ENCODE measurements at regions not wholly inside any gene's neighbourhood (a gene's known extent, or its start where the extent isn't known, plus 50 kb on each side); places are given as distances from the start of the nearest gene placed in this dataset.
A peak's percentile ranks its signal among the peaks of the same experiment; 100 is the strongest.

- DNase-seq (ENCODE audit: low spot score) = no peak
These were observed 283.1 kb upstream of the SPANXN4 start for GRCh38 chrX:142742581-142742980.

- DNase-seq (ENCODE audit: low spot score) = no peak
These were observed 292.4 kb upstream of the SPANXN4 start for GRCh38 chrX:142733327-142733726.

- no peak for DNase-seq (ENCODE audit: low spot score)
These were observed 313.9 kb upstream of the SPANXN4 start for GRCh38 chrX:142711796-142712290.

GRCh38 chrX:142702749-142703148 is 323.0 kb upstream of the SPANXN4 start:
- DNase-seq (ENCODE audit: low spot score) = no peak

- DNase-seq (ENCODE audit: low spot score) = no peak
These were observed 337.5 kb upstream of the SPANXN4 start for GRCh38 chrX:142688256-142688655.

- DNase-seq (ENCODE audit: low spot score) = no peak
These were observed 339.0 kb upstream of the SPANXN4 start for GRCh38 chrX:142686653-142687283.

- no peak for DNase-seq (ENCODE audit: low spot score)
These were observed 339.5 kb upstream of the SPANXN4 start for GRCh38 chrX:142686206-142686605.

- DNase-seq (ENCODE audit: low spot score) = no peak
These were observed 345.7 kb upstream of the SPANXN4 start for GRCh38 chrX:142680038-142680437.

- DNase-seq (ENCODE audit: low spot score) = no peak
These were observed 354.7 kb upstream of the SPANXN4 start for GRCh38 chrX:142671036-142671435.

GRCh38 chrX:142663330-142664095 is 362.2 kb upstream of the SPANXN4 start:
- no peak for DNase-seq (ENCODE audit: low spot score)

- no peak for DNase-seq (ENCODE audit: low spot score)
These were observed 364.0 kb upstream of the SPANXN4 start for GRCh38 chrX:142661696-142662095.

- no peak for DNase-seq (ENCODE audit: low spot score)
These were observed 370.2 kb upstream of the SPANXN4 start for GRCh38 chrX:142655507-142655906.

GRCh38 chrX:142637206-142637605 is 388.5 kb upstream of the SPANXN4 start:
- no peak for DNase-seq (ENCODE audit: low spot score)

GRCh38 chrX:142616636-142617035 is 409.1 kb upstream of the SPANXN4 start:
- no peak for DNase-seq (ENCODE audit: low spot score)

GRCh38 chrX:142613403-142613802 is 408.3 kb upstream of the MAGEC2 start:
- no peak for DNase-seq (ENCODE audit: low spot score)

- DNase-seq (ENCODE audit: low spot score) = peak; percentile 10
These were observed 401.5 kb upstream of the MAGEC2 start for GRCh38 chrX:142606629-142607028.

GRCh38 chrX:142601792-142602191 is 396.7 kb upstream of the MAGEC2 start:
- DNase-seq (ENCODE audit: low spot score) = no peak

- no peak for DNase-seq (ENCODE audit: low spot score)
These were observed 388.3 kb upstream of the MAGEC2 start for GRCh38 chrX:142593361-142593862.

- no peak for DNase-seq (ENCODE audit: low spot score)
These were observed 371.5 kb upstream of the MAGEC2 start for GRCh38 chrX:142576615-142577014.

GRCh38 chrX:142549923-142550322 is 344.8 kb upstream of the MAGEC2 start:
- no peak for DNase-seq (ENCODE audit: low spot score)

- DNase-seq (ENCODE audit: low spot score) = no peak
These were observed 300.7 kb upstream of the MAGEC2 start for GRCh38 chrX:142505839-142506238.

- no peak for DNase-seq (ENCODE audit: low spot score)
These were observed 299.0 kb upstream of the MAGEC2 start for GRCh38 chrX:142503967-142504643.
